ENCODE measurements at regions not wholly inside any gene's neighbourhood (a gene's known extent, or its start where the extent isn't known, plus 50 kb on each side); places are given as distances from the start of the nearest gene placed in this dataset.

- Histone ChIP-seq H3K4me3 (ENCODE audit: low read depth, low read length, poor library complexity, severe bottlenecking) (no peak overlapping the region), H3K9me3 (ENCODE audit: low read length) (no peaks in the 10 kb centered on the region), H3K9me2 (ENCODE audit: insufficient read depth, low read length) (no peaks in the 10 kb centered on the region), H3K79me2 (ENCODE audit: insufficient read depth, low read depth, low read length) (no peaks in the 10 kb centered on the region), H2AFZ (ENCODE audit: low read length) (no peak overlapping the region), H3K4me1 (ENCODE audit: insufficient read depth, low read length, poor library complexity, severe bottlenecking) (no peaks in the 10 kb centered on the region), H3K4me2 (ENCODE audit: low read length) (no peak overlapping the region), H4K20me1 (ENCODE audit: insufficient read depth, low read length) (no peaks in the 10 kb centered on the region), H3K36me3 (ENCODE audit: insufficient read depth, low read length) (no peaks in the 10 kb centered on the region), H3K27ac (ENCODE audit: low read depth, low read length, poor library complexity, severe bottlenecking) (no peak overlapping the region)
- intact Hi-C loops (cut with micrococcal nuclease; ENCODE audit: unreplicated experiment), result no loop called here
- TF ChIP-seq EZH2phosphoT487 (IDR thresholded peaks at IDR 0.05; ENCODE audit: borderline replicate concordance, low read depth, low read length), result no peak
- no peak for TF ChIP-seq CTCF (conservative IDR thresholded peaks at IDR 0.05; ENCODE audit: low read length)
- BruUV-seq (replicated peaks), result no TSS peak
- POLR2A ChIA-PET, result no interaction called here
- DNase-seq (ENCODE audit: low spot score), result no peak
- CTCF ChIA-PET (ENCODE audit: unreplicated experiment), result no interaction called here
Observed at GRCh38 chr10:78732381-78732780, 336.4 kb upstream of the ZMIZ1 start.

- H3K9me3 ChIP-seq (ENCODE audit: low read length), result no peaks in the 10 kb centered on the region
- H2AFZ ChIP-seq (ENCODE audit: low read length), result no peak overlapping the region
- no peaks in the 10 kb centered on the region for H3K79me2 ChIP-seq (ENCODE audit: insufficient read depth, low read depth, low read length)
- no peaks in the 10 kb centered on the region for H3K36me3 ChIP-seq (ENCODE audit: insufficient read depth, low read length)
- no peaks in the 10 kb centered on the region for H3K9me2 ChIP-seq (ENCODE audit: insufficient read depth, low read length)
- H4K20me1 ChIP-seq (ENCODE audit: insufficient read depth, low read length), result no peaks in the 10 kb centered on the region
- TF ChIP-seq EZH2phosphoT487 (IDR thresholded peaks at IDR 0.05; ENCODE audit: borderline replicate concordance, low read depth, low read length) (no peak), CTCF (conservative IDR thresholded peaks at IDR 0.05; ENCODE audit: low read length) (no peak)
- intact Hi-C loops (cut with micrococcal nuclease; ENCODE audit: unreplicated experiment), result no loop called here
- POLR2A ChIA-PET, result no interaction called here
- BruUV-seq (replicated peaks), result no TSS peak
- no peak overlapping the region for H3K4me3 ChIP-seq (ENCODE audit: low read depth, low read length, poor library complexity, severe bottlenecking)
- no peaks in the 10 kb centered on the region for H3K4me1 ChIP-seq (ENCODE audit: insufficient read depth, low read length, poor library complexity, severe bottlenecking)
- CTCF ChIA-PET (ENCODE audit: unreplicated experiment), result no interaction called here
- no peak overlapping the region for H3K27ac ChIP-seq (ENCODE audit: low read depth, low read length, poor library complexity, severe bottlenecking)
- H3K4me2 ChIP-seq (ENCODE audit: low read length), result no peak overlapping the region
- no peak for DNase-seq (ENCODE audit: low spot score)
Observed at GRCh38 chr10:78736926-78737630, 331.7 kb upstream of the ZMIZ1 start.

Data from OCI-LY7 (cell line).